ELF-1 (cell line): ENCODE measurements at regions not wholly inside any gene's neighbourhood (a gene's known extent, or its start where the extent isn't known, plus 50 kb on each side); places are given as distances from the start of the nearest gene placed in this dataset.

Source experiments
- DNase-seq: peaks from one replicate; pipeline ENCODE4 v3.0.0-alpha.2; 2016; ENCODE audit warnings: low read depth, low spot score

- no peak for DNase-seq
These were observed 50.4 kb upstream of the AFF3 start for GRCh38 chr2:100192825-100193224.

- DNase-seq, result no peak
These were observed 49.9 kb upstream of the AFF3 start for GRCh38 chr2:100192300-100192699.
